Mammary epithelial cell (primary cell): ENCODE measurements at regions not wholly inside any gene's neighbourhood (a gene's known extent, or its start where the extent isn't known, plus 50 kb on each side); places are given as distances from the start of the nearest gene placed in this dataset.

ENCODE experiments used
- EZH2 ChIP-seq: IDR thresholded peaks from 2 replicates; pipeline ENCODE4 v1.6.1; 2012; ENCODE audit warnings: low read length, inconsistent platforms, borderline replicate concordance
- TF ChIP-seq, protein P1 (sequence below), 2 donors: IDR thresholded peaks in 1 of 2; conservative IDR thresholded peaks in 1 of 2; 2 replicates each; pipeline ENCODE4 v1.5.1; 2011 to 2012; ENCODE audit warnings: inconsistent platforms in 2 of 2, low read length in 2 of 2, mild to moderate bottlenecking in 2 of 2, control low read depth in 1 of 2, low read depth in 1 of 2; ENCODE audit not compliant: insufficient read depth in 1 of 2; ENCODE audit errors: extremely low read depth in 1 of 2

DNA sequence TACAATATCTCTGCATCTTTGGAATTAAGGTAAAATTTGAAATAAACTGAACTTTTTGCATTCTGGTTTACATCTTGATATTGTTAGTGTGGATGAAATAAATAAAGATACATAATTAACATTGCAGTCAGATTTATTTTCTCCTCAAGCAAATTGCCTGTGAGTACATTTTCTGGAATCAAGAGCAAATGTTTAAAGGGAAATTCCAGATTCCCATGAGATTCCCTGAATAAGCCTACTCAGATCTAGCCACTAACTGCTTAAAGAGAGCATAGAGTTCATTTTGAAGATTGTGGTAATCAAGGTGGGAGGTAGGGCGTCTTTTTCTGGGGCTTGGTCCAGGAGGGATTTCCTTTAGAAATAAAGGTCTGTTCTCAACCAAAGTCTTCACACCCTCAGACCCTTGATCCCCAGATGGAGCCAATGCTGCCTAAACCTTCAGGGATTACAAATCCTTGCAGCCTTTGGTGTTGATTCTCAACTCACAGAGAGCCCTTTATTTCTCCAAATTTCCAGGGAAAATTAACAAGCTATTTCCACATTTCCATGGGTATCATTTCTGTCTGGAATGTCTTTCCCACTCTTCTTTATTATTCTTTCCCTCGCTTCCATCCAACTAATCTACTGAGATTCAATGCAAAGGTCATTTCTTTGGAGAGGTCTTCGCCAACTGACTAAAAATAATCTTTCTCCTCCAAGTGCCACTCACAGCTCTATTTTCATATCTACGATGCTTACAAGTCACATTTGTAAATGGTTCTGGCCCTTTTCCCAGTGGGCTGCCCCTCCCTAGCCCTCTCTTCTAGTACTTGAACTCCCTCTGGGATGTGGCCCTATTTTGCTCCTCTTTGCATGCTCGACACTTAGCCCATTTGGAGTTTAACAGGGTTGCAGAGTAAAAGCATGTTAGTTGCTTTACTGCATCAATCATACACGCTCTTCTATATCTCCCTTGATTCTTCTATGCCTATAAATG lies 79.8 kb upstream of the SPATS2L start:
- TF ChIP-seq, protein P1, sequence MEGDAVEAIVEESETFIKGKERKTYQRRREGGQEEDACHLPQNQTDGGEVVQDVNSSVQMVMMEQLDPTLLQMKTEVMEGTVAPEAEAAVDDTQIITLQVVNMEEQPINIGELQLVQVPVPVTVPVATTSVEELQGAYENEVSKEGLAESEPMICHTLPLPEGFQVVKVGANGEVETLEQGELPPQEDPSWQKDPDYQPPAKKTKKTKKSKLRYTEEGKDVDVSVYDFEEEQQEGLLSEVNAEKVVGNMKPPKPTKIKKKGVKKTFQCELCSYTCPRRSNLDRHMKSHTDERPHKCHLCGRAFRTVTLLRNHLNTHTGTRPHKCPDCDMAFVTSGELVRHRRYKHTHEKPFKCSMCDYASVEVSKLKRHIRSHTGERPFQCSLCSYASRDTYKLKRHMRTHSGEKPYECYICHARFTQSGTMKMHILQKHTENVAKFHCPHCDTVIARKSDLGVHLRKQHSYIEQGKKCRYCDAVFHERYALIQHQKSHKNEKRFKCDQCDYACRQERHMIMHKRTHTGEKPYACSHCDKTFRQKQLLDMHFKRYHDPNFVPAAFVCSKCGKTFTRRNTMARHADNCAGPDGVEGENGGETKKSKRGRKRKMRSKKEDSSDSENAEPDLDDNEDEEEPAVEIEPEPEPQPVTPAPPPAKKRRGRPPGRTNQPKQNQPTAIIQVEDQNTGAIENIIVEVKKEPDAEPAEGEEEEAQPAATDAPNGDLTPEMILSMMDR (conservative IDR thresholded peaks at IDR 0.05 in 1 of 2, IDR thresholded peaks at IDR 0.05 in 1 of 2; ENCODE audit: extremely low read depth in 1 of 2, insufficient read depth in 1 of 2, low read depth in 1 of 2, low read length in 2 of 2): no peak
- no peak for TF ChIP-seq EZH2
